ENCODE measurements at regions not wholly inside any gene's neighbourhood (a gene's known extent, or its start where the extent isn't known, plus 50 kb on each side); places are given as distances from the start of the nearest gene placed in this dataset.
"Not testable (repeated sequence)": the region's sequence is repeated elsewhere in the genome, so short reads cannot be mapped to it uniquely, and the experiment has no call there.

GRCh38 chr16:29158031-29158784 lies 173.4 kb downstream of the LAT start:
- not testable (repeated sequence) for H3K36me3 ChIP-seq (ENCODE audit: control insufficient read depth, insufficient read depth, low read length); DNase-seq; H3K9me3 ChIP-seq (replicated peaks; ENCODE audit: control insufficient read depth, low read depth, low read length); H3K27me3 ChIP-seq (ENCODE audit: control insufficient read depth, insufficient read depth, low read length); H3K4me3 ChIP-seq (ENCODE audit: low read length)
- peak overlapping the region; percentile 51 for H3K27ac ChIP-seq (ENCODE audit: low read length)
- WGBS (ENCODE audit: insufficient coverage) = 52% methylated on average over 24 of the region's 37 CpGs
- H3K4me1 ChIP-seq (ENCODE audit: control insufficient read depth, insufficient read depth, low read length) = peaks cover 34% of the 10 kb centered on the region

GRCh38 chr16:29157051-29157923 lies 172.4 kb downstream of the LAT start:
- H3K27ac ChIP-seq (ENCODE audit: low read length) = peak overlapping the region; percentile 86
- H3K9me3 ChIP-seq (replicated peaks; ENCODE audit: control insufficient read depth, low read depth, low read length); H3K4me3 ChIP-seq (ENCODE audit: low read length); H3K27me3 ChIP-seq (ENCODE audit: control insufficient read depth, insufficient read depth, low read length); H3K36me3 ChIP-seq (ENCODE audit: control insufficient read depth, insufficient read depth, low read length): not testable (repeated sequence)
- peaks cover 34% of the 10 kb centered on the region for H3K4me1 ChIP-seq (ENCODE audit: control insufficient read depth, insufficient read depth, low read length)
- DNase-seq = peak; percentile 95
- WGBS (ENCODE audit: insufficient coverage) = 28% methylated on average over 9 of the region's 22 CpGs

- Histone ChIP-seq H3K4me1 (ENCODE audit: control insufficient read depth, insufficient read depth, low read length) (peaks cover 34% of the 10 kb centered on the region), H3K27me3 (ENCODE audit: control insufficient read depth, insufficient read depth, low read length) (no peaks in the 10 kb centered on the region), H3K9me3 (replicated peaks; ENCODE audit: control insufficient read depth, low read depth, low read length) (no peaks in the 10 kb centered on the region), H3K36me3 (ENCODE audit: control insufficient read depth, insufficient read depth, low read length) (no peaks in the 10 kb centered on the region), H3K4me3 (ENCODE audit: low read length) (no peak overlapping the region), H3K27ac (ENCODE audit: low read length) (peak overlapping the region; percentile 86)
- DNase-seq = no peak
- WGBS (ENCODE audit: insufficient coverage) = 56% methylated on average over 4 of the region's 11 CpGs
Measured at GRCh38 chr16:29156511-29156910, 171.7 kb downstream of the LAT start.

- not testable (repeated sequence) for H3K4me3 ChIP-seq (ENCODE audit: low read length); H3K9me3 ChIP-seq (replicated peaks; ENCODE audit: control insufficient read depth, low read depth, low read length); H3K27me3 ChIP-seq (ENCODE audit: control insufficient read depth, insufficient read depth, low read length); H3K36me3 ChIP-seq (ENCODE audit: control insufficient read depth, insufficient read depth, low read length); DNase-seq; H3K27ac ChIP-seq (ENCODE audit: low read length)
- peaks cover 34% of the 10 kb centered on the region for H3K4me1 ChIP-seq (ENCODE audit: control insufficient read depth, insufficient read depth, low read length)
- WGBS (ENCODE audit: insufficient coverage) = 91% methylated on average over 11 of the region's 17 CpGs
Measured at GRCh38 chr16:29155866-29156200, 171.0 kb downstream of the LAT start.

GRCh38 chr16:29155131-29155865 lies 170.4 kb downstream of the LAT start:
- H3K27ac ChIP-seq (ENCODE audit: low read length); H3K36me3 ChIP-seq (ENCODE audit: control insufficient read depth, insufficient read depth, low read length); DNase-seq; H3K27me3 ChIP-seq (ENCODE audit: control insufficient read depth, insufficient read depth, low read length); H3K9me3 ChIP-seq (replicated peaks; ENCODE audit: control insufficient read depth, low read depth, low read length); H3K4me3 ChIP-seq (ENCODE audit: low read length): not testable (repeated sequence)
- WGBS (ENCODE audit: insufficient coverage) = 79% methylated on average over 20 of the region's 29 CpGs
- peaks cover 34% of the 10 kb centered on the region for H3K4me1 ChIP-seq (ENCODE audit: control insufficient read depth, insufficient read depth, low read length)

GRCh38 chr16:29154676-29155121 lies 169.8 kb downstream of the LAT start:
- Histone ChIP-seq H3K4me1 (ENCODE audit: control insufficient read depth, insufficient read depth, low read length) (peaks cover 34% of the 10 kb centered on the region), H3K27ac (ENCODE audit: low read length) (no peak overlapping the region), H3K36me3 (ENCODE audit: control insufficient read depth, insufficient read depth, low read length) (no peaks in the 10 kb centered on the region), H3K4me3 (ENCODE audit: low read length) (no peak overlapping the region), H3K9me3 (replicated peaks; ENCODE audit: control insufficient read depth, low read depth, low read length) (no peaks in the 10 kb centered on the region), H3K27me3 (ENCODE audit: control insufficient read depth, insufficient read depth, low read length) (no peaks in the 10 kb centered on the region)
- 51% methylated on average over 12 of the region's 20 CpGs for WGBS (ENCODE audit: insufficient coverage)
- DNase-seq = no peak

GRCh38 chr16:29154088-29154487 lies 169.2 kb downstream of the LAT start:
- Histone ChIP-seq H3K9me3 (replicated peaks; ENCODE audit: control insufficient read depth, low read depth, low read length) (no peaks in the 10 kb centered on the region), H3K36me3 (ENCODE audit: control insufficient read depth, insufficient read depth, low read length) (no peaks in the 10 kb centered on the region), H3K27ac (ENCODE audit: low read length) (no peak overlapping the region), H3K4me3 (ENCODE audit: low read length) (no peak overlapping the region), H3K27me3 (ENCODE audit: control insufficient read depth, insufficient read depth, low read length) (no peaks in the 10 kb centered on the region), H3K4me1 (ENCODE audit: control insufficient read depth, insufficient read depth, low read length) (peaks cover 34% of the 10 kb centered on the region)
- no peak for DNase-seq
- 69% methylated on average over 16 of the region's 18 CpGs for WGBS (ENCODE audit: insufficient coverage)

- 87% methylated on average over 8 of the region's 15 CpGs for WGBS (ENCODE audit: insufficient coverage)
- not testable (repeated sequence) for DNase-seq; H3K4me3 ChIP-seq (ENCODE audit: low read length); H3K27me3 ChIP-seq (ENCODE audit: control insufficient read depth, insufficient read depth, low read length); H3K36me3 ChIP-seq (ENCODE audit: control insufficient read depth, insufficient read depth, low read length); H3K9me3 ChIP-seq (replicated peaks; ENCODE audit: control insufficient read depth, low read depth, low read length); H3K27ac ChIP-seq (ENCODE audit: low read length)
- peaks cover 33% of the 10 kb centered on the region for H3K4me1 ChIP-seq (ENCODE audit: control insufficient read depth, insufficient read depth, low read length)
Measured at GRCh38 chr16:29153307-29153706, 168.5 kb downstream of the LAT start.

GRCh38 chr16:29152544-29153031 lies 167.7 kb downstream of the LAT start:
- H3K4me1 ChIP-seq (ENCODE audit: control insufficient read depth, insufficient read depth, low read length) = peaks cover 28% of the 10 kb centered on the region

GRCh38 chr16:29151317-29151716 lies 166.5 kb downstream of the LAT start:
- H3K9me3 ChIP-seq (replicated peaks; ENCODE audit: control insufficient read depth, low read depth, low read length) = no peaks in the 10 kb centered on the region
- no peaks in the 10 kb centered on the region for H3K27me3 ChIP-seq (ENCODE audit: control insufficient read depth, insufficient read depth, low read length)
- peaks cover 20% of the 10 kb centered on the region for H3K4me1 ChIP-seq (ENCODE audit: control insufficient read depth, insufficient read depth, low read length)
- no peak for DNase-seq
- H3K27ac ChIP-seq (ENCODE audit: low read length) = no peak overlapping the region
- no peaks in the 10 kb centered on the region for H3K36me3 ChIP-seq (ENCODE audit: control insufficient read depth, insufficient read depth, low read length)
- no peak overlapping the region for H3K4me3 ChIP-seq (ENCODE audit: low read length)
- WGBS (ENCODE audit: insufficient coverage) = 86% methylated on average over 8 of the region's 12 CpGs

More at GRCh38 chr16:29152544-29153031, 167.7 kb downstream of the LAT start:
- not testable (repeated sequence) for H3K27ac ChIP-seq (ENCODE audit: low read length); H3K36me3 ChIP-seq (ENCODE audit: control insufficient read depth, insufficient read depth, low read length); H3K27me3 ChIP-seq (ENCODE audit: control insufficient read depth, insufficient read depth, low read length); H3K9me3 ChIP-seq (replicated peaks; ENCODE audit: control insufficient read depth, low read depth, low read length); H3K4me3 ChIP-seq (ENCODE audit: low read length); DNase-seq
- 88% methylated on average over 3 of the region's 12 CpGs for WGBS (ENCODE audit: insufficient coverage)

Measured in muscle of leg (tissue), 3 donors.